ENCODE measurements at regions not wholly inside any gene's neighbourhood (a gene's known extent, or its start where the extent isn't known, plus 50 kb on each side); places are given as distances from the start of the nearest gene placed in this dataset.
A peak's percentile ranks its signal among the peaks of the same experiment; 100 is the strongest.

DNA sequence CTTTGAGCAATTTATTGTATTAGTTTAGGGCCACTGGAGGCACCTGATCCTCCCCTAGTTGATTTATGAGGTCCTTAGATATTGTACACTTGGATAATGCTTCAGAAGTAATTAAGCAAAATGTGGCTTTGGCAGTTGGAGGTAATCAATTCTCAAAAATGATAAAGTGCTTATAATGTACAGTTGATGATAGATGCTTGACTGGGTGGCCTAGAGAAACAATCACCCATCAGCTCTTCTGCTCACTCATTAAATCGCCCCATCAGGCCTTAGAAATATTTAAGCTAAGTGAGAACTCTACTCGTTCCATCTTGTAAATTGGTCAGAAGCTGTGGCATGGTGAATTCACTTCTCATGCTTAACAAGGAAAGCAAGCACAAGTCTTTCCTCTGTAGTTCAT is 349.9 kb downstream of the SAMD5 start:
- Histone ChIP-seq H3K79me2 (ENCODE audit: insufficient read depth, low read length) (no peaks in the 10 kb centered on the region), H3K36me3 (ENCODE audit: insufficient read depth, low read length) (no peaks in the 10 kb centered on the region), H4K20me1 (ENCODE audit: insufficient read depth, low read length) (no peaks in the 10 kb centered on the region), H3K27me3 (ENCODE audit: insufficient read depth, low read length) (no peaks in the 10 kb centered on the region), H3K4me2 (ENCODE audit: insufficient read depth, low read length) (no peak overlapping the region), H3K4me1 (ENCODE audit: insufficient read depth, low read length) (no peaks in the 10 kb centered on the region), H3K27ac (ENCODE audit: low read depth, low read length) (no peak overlapping the region), H3K9me3 (ENCODE audit: low read depth, low read length) (no peaks in the 10 kb centered on the region), H2AFZ (ENCODE audit: low read length) (no peak overlapping the region), H3K4me3 (ENCODE audit: insufficient read depth, low read length) (no peak overlapping the region)
- TF ChIP-seq, protein P1, sequence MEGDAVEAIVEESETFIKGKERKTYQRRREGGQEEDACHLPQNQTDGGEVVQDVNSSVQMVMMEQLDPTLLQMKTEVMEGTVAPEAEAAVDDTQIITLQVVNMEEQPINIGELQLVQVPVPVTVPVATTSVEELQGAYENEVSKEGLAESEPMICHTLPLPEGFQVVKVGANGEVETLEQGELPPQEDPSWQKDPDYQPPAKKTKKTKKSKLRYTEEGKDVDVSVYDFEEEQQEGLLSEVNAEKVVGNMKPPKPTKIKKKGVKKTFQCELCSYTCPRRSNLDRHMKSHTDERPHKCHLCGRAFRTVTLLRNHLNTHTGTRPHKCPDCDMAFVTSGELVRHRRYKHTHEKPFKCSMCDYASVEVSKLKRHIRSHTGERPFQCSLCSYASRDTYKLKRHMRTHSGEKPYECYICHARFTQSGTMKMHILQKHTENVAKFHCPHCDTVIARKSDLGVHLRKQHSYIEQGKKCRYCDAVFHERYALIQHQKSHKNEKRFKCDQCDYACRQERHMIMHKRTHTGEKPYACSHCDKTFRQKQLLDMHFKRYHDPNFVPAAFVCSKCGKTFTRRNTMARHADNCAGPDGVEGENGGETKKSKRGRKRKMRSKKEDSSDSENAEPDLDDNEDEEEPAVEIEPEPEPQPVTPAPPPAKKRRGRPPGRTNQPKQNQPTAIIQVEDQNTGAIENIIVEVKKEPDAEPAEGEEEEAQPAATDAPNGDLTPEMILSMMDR (IDR thresholded peaks at IDR 0.05; ENCODE audit: extremely low read depth, low read depth, low read length), result no peak
- no peak for DNase-seq (ENCODE audit: insufficient read length, low spot score, missing footprints)

DNA sequence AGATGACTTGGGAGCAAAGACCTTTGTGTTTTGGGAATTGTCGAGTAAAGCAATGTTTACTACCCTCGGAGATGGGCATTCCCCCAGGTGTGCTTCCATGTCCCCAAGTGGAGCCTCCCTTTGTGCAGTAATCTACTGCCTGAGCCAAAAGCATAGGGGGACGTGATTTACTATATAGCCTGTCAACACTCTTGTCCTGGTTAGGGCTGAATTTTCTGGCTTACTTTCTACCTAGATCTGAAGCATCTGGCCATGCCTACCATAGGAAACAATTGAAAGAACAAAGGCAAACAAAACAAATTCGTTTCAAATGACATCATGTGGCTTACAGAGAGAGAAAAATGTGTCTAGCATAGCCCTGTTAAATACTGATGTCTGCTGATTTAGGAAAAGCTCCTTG is 350.6 kb downstream of the SAMD5 start:
- no peaks in the 10 kb centered on the region for H3K4me1 ChIP-seq (ENCODE audit: insufficient read depth, low read length)
- H4K20me1 ChIP-seq (ENCODE audit: insufficient read depth, low read length), result no peaks in the 10 kb centered on the region
- no peaks in the 10 kb centered on the region for H3K27me3 ChIP-seq (ENCODE audit: insufficient read depth, low read length)
- H2AFZ ChIP-seq (ENCODE audit: low read length), result no peak overlapping the region
- H3K4me2 ChIP-seq (ENCODE audit: insufficient read depth, low read length), result no peak overlapping the region
- no peak for DNase-seq (ENCODE audit: insufficient read length, low spot score, missing footprints)
- TF ChIP-seq, protein P1 (IDR thresholded peaks at IDR 0.05; ENCODE audit: extremely low read depth, low read depth, low read length), result no peak
- H3K36me3 ChIP-seq (ENCODE audit: insufficient read depth, low read length), result no peaks in the 10 kb centered on the region
- no peak overlapping the region for H3K27ac ChIP-seq (ENCODE audit: low read depth, low read length)
- no peaks in the 10 kb centered on the region for H3K9me3 ChIP-seq (ENCODE audit: low read depth, low read length)
- H3K79me2 ChIP-seq (ENCODE audit: insufficient read depth, low read length), result no peaks in the 10 kb centered on the region
- no peak overlapping the region for H3K4me3 ChIP-seq (ENCODE audit: insufficient read depth, low read length)

DNA sequence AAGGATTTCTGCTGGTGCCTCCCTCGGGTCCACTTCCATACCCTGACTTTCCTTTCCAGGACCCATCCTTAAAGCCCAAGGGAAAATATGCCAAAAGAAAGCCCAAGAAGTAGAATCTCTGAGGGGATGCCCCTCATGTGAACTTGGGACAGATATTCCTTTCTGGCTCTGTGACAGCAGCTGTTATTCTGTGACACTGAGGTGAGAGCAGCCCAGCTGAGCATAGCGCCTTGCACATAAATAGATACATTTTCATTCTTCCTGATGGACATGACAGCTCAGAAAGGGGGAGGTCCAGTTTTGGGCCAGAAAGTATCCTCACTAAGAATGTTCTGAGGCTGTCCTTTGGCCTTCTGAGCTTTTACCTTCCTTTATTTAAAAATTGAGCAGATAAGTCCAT is 353.2 kb downstream of the SAMD5 start:
- TF ChIP-seq, protein P1 (IDR thresholded peaks at IDR 0.05; ENCODE audit: extremely low read depth, low read depth, low read length), result no peak
- Histone ChIP-seq H3K27me3 (ENCODE audit: insufficient read depth, low read length) (no peaks in the 10 kb centered on the region), H3K79me2 (ENCODE audit: insufficient read depth, low read length) (no peaks in the 10 kb centered on the region), H3K4me1 (ENCODE audit: insufficient read depth, low read length) (no peaks in the 10 kb centered on the region), H3K4me2 (ENCODE audit: insufficient read depth, low read length) (no peak overlapping the region), H3K27ac (ENCODE audit: low read depth, low read length) (no peak overlapping the region), H3K9me3 (ENCODE audit: low read depth, low read length) (no peaks in the 10 kb centered on the region), H4K20me1 (ENCODE audit: insufficient read depth, low read length) (no peaks in the 10 kb centered on the region), H3K4me3 (ENCODE audit: insufficient read depth, low read length) (no peak overlapping the region), H2AFZ (ENCODE audit: low read length) (no peak overlapping the region), H3K36me3 (ENCODE audit: insufficient read depth, low read length) (no peaks in the 10 kb centered on the region)
- peak; percentile 41 for DNase-seq (ENCODE audit: insufficient read length, low spot score, missing footprints)

DNA sequence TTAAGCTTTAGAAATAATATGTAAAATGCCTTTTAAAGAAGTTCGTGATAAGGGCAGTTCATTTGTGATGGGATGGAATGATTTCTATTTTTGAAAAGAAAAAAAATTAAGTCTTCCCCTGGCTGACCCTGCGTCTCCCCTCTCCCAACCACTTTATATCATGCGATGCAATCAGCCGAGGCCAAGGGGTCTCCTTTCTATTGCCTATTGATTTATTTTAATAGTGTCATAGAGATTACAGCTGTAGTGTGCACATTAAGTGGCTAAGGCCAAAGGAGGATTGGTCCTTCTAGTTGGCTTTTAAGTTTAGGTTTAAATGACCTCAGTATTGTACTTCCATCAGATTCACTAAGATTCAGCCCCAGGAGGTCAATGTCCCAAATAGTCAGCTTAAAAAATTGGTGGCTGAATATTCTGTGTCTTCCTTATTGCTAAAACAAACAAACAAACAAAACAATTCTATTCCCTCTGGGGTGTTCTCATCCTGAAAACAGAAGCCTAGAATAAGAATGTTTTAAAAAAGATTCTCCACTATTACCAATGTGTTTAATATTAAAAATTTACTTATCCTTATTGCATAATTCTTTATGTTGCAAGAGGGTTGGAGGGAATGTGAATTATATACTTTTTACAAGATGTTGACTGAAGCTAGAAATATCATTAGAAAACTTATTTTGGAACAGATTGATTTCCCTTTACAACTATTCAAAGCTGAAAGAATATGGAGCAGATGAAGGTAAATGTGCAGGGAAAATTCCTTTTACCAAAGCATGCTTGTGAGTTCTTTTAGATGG is 359.1 kb downstream of the SAMD5 start:
- no peaks in the 10 kb centered on the region for H4K20me1 ChIP-seq (ENCODE audit: insufficient read depth, low read length)
- no peak for DNase-seq (ENCODE audit: insufficient read length, low spot score, missing footprints)
- H2AFZ ChIP-seq (ENCODE audit: low read length), result no peak overlapping the region
- no peak overlapping the region for H3K27ac ChIP-seq (ENCODE audit: low read depth, low read length)
- no peaks in the 10 kb centered on the region for H3K79me2 ChIP-seq (ENCODE audit: insufficient read depth, low read length)
- no peaks in the 10 kb centered on the region for H3K4me1 ChIP-seq (ENCODE audit: insufficient read depth, low read length)
- H3K4me3 ChIP-seq (ENCODE audit: insufficient read depth, low read length), result no peak overlapping the region
- H3K9me3 ChIP-seq (ENCODE audit: low read depth, low read length), result no peaks in the 10 kb centered on the region
- TF ChIP-seq, protein P1 (IDR thresholded peaks at IDR 0.05; ENCODE audit: extremely low read depth, low read depth, low read length), result no peak
- no peaks in the 10 kb centered on the region for H3K27me3 ChIP-seq (ENCODE audit: insufficient read depth, low read length)
- H3K36me3 ChIP-seq (ENCODE audit: insufficient read depth, low read length), result no peaks in the 10 kb centered on the region
- H3K4me2 ChIP-seq (ENCODE audit: insufficient read depth, low read length), result no peak overlapping the region

Measured in osteoblast (primary cell).